K562 (cell line): ENCODE measurements at regions not wholly inside any gene's neighbourhood (a gene's known extent, or its start where the extent isn't known, plus 50 kb on each side); places are given as distances from the start of the nearest gene placed in this dataset.

Experiments
- ATAC-seq: fragments of 200-7000 bp; cut with Tn5 transposase; 3 replicates; pipeline ENCODE4 v1.9.1; 2020; ENCODE audit warnings: moderate library complexity
- BruUV-seq: library from RNA; stranded (reverse); fragments of 400-500 nt; replicated peaks from 2 replicates; lab custom pipeline; 2021; lab: Mats Ljungman, UMichigan
- CTCF ChIA-PET: fragments of 300-600 bp; formaldehyde crosslinking; extraction: SDS; loops from one replicate; lab custom pipeline; 2021; ENCODE audit warnings: low intra/inter-chr PET ratio; lab: Yijun Ruan, JAX
- POLR2A ChIA-PET: fragments of 300-600, 350-650 bp; sonication (Branson Sonifier 250); formaldehyde crosslinking; extraction: SDS; loops from one replicate; lab custom pipeline; 2021; ENCODE audit warnings: antibody characterized with exemption, inconsistent platforms; lab: Yijun Ruan, JAX
- DNase-seq, 4 experiments: peaks; one replicate each; pipeline versions ENCODE4 v3.0.0 to v3.0.0-alpha.2; 2011 to 2018; ENCODE audit warnings: low spot score in 3 of 4, mixed read lengths in 3 of 4; ENCODE audit errors: extremely low read depth in 1 of 4
- FAIRE-seq: peaks from 2 replicates; lab custom pipeline; 2011; peaks lifted over from hg19 to GRCh38; lab: Jason Lieb, UNC
- H2AFZ ChIP-seq: 2 replicates; pipeline ENCODE4 v1.6.0; 2011; ENCODE audit warnings: low read depth, low read length, control low read depth, inconsistent platforms
- H3K27ac ChIP-seq: fragments of 200-600 bp; 3 replicates; pipeline ENCODE4 v1.8.0; 2011; ENCODE audit warnings: low read depth, mild to moderate bottlenecking, control low read depth, inconsistent platforms, low read length, moderate library complexity, mixed read lengths; ENCODE audit errors: extremely low read depth
- H3K27me3 ChIP-seq, 2 experiments: fragments of 300-600 bp in 1 of 2; 2 replicates in 1 of 2; 3 replicates in 1 of 2; pipeline versions ENCODE4 v1.6.0 to v1.8.0; 2011; ENCODE audit warnings: inconsistent platforms in 2 of 2, low read length in 2 of 2, mild to moderate bottlenecking in 1 of 2, mixed read lengths in 1 of 2, moderate library complexity in 1 of 2; ENCODE audit not compliant: control insufficient read depth in 2 of 2, insufficient read depth in 2 of 2
- H3K36me3 ChIP-seq: fragments of 300-600 bp; 3 replicates; pipeline ENCODE4 v1.8.0; 2011; ENCODE audit warnings: mild to moderate bottlenecking, low read length, inconsistent platforms; ENCODE audit not compliant: control insufficient read depth, insufficient read depth
- H3K4me1 ChIP-seq, 2 experiments: fragments of 200-600 bp in 1 of 2; replicated peaks in 1 of 2; 2 replicates in 1 of 2; 3 replicates in 1 of 2; pipeline versions ENCODE4 v1.5.1 to v1.8.0; 2011; ENCODE audit warnings: inconsistent platforms in 2 of 2, low read length in 2 of 2, mild to moderate bottlenecking in 1 of 2, mixed read lengths in 1 of 2, moderate library complexity in 1 of 2; ENCODE audit not compliant: control insufficient read depth in 2 of 2, insufficient read depth in 2 of 2
- H3K4me2 ChIP-seq: 2 replicates; pipeline ENCODE4 v1.6.1; 2011; ENCODE audit warnings: low read length, control low read depth, inconsistent platforms, mixed read lengths; ENCODE audit not compliant: insufficient read depth
- H3K4me3 ChIP-seq: fragments of 200-600 bp; sonication (generic), shearing (Covaris generic); 2 replicates; pipeline ENCODE4 v1.5.1; 2016; ENCODE audit warnings: control low read depth, inconsistent platforms
- H3K79me2 ChIP-seq: fragments of 200-600 bp; 3 replicates; pipeline ENCODE4 v1.8.0; 2011; ENCODE audit warnings: low read length, inconsistent platforms; ENCODE audit not compliant: control insufficient read depth, insufficient read depth
- H3K9ac ChIP-seq, 2 experiments: 2 replicates each; pipeline versions ENCODE4 v1.6.0 to v1.6.1; 2011; ENCODE audit warnings: low read depth in 2 of 2, low read length in 2 of 2, control low read depth in 1 of 2, inconsistent platforms in 1 of 2, mild to moderate bottlenecking in 1 of 2, mixed read lengths in 1 of 2; ENCODE audit not compliant: insufficient read depth in 1 of 2
- H3K9me1 ChIP-seq: one replicate; pipeline ENCODE4 v1.6.0; 2011; ENCODE audit warnings: inconsistent platforms, mild to moderate bottlenecking, low read length, moderate library complexity; ENCODE audit not compliant: control insufficient read depth, insufficient read depth
- H3K9me3 ChIP-seq: replicated peaks from 2 replicates; pipeline ENCODE4 v1.5.1; 2011; ENCODE audit warnings: low read depth, low read length, inconsistent platforms; ENCODE audit not compliant: control insufficient read depth, insufficient read depth
- H4K20me1 ChIP-seq: replicated peaks from 2 replicates; pipeline ENCODE4 v1.6.1; 2011; ENCODE audit warnings: low read length, inconsistent platforms, mixed read lengths; ENCODE audit not compliant: control insufficient read depth, insufficient read depth
- ADNP ChIP-seq: fragments of 200-800 bp; sonication (Bioruptor generic); IDR thresholded peaks from 2 replicates; pipeline ENCODE4 v1.6.1; 2016; ENCODE audit warnings: missing genetic modification characterization, missing compliant biosample characterization
- CXXC5 ChIP-seq: fragments of 250-450 bp; sonication (Bioruptor Pico); IDR thresholded peaks from 2 replicates; pipeline ENCODE4 v1.8.0; 2022; ENCODE audit warnings: inconsistent platforms, mild to moderate bottlenecking, moderate library complexity
- DEAF1 ChIP-seq: fragments of 450-650 bp; formaldehyde crosslinking; IDR thresholded peaks from 2 replicates; pipeline ENCODE4 v1.4.0; 2020; ENCODE audit warnings: mild to moderate bottlenecking, moderate library complexity
- E2F8 ChIP-seq: fragments of 450-650 bp; IDR thresholded peaks from 2 replicates; pipeline ENCODE4 v1.7.1; 2018; ENCODE audit warnings: mild to moderate bottlenecking, low read depth; ENCODE audit not compliant: partially characterized antibody
- FIP1L1 ChIP-seq: fragments of 200-400 bp; formaldehyde crosslinking; IDR thresholded peaks from 2 replicates; pipeline ENCODE4 v1.6.1; 2018; ENCODE audit warnings: mild to moderate bottlenecking, low read depth, low read length; ENCODE audit not compliant: poor library complexity, severe bottlenecking
- GMEB1 ChIP-seq: fragments of 250-450 bp; sonication (Bioruptor Pico); IDR thresholded peaks from 2 replicates; pipeline ENCODE4 v1.4.0; 2020; ENCODE audit warnings: mild to moderate bottlenecking
- KLF16 ChIP-seq: IDR thresholded peaks from 2 replicates; pipeline ENCODE4 v1.6.1; 2016; ENCODE audit warnings: antibody characterized with exemption
- MTA3 ChIP-seq: fragments of 450-650 bp; formaldehyde crosslinking; IDR thresholded peaks from 2 replicates; pipeline ENCODE4 v1.6.1; 2017; ENCODE audit warnings: mild to moderate bottlenecking, borderline replicate concordance
- NCOA4 ChIP-seq: fragments of 450-650 bp; IDR thresholded peaks from 2 replicates; pipeline ENCODE4 v1.6.1; 2018; ENCODE audit warnings: mild to moderate bottlenecking; ENCODE audit not compliant: partially characterized antibody
- NFYB ChIP-seq: IDR thresholded peaks from 2 replicates; pipeline ENCODE4 v1.6.1; 2011; ENCODE audit warnings: mild to moderate bottlenecking, moderate library complexity; ENCODE audit not compliant: insufficient read length; ENCODE audit errors: extremely low read depth
- POLR2A ChIP-seq: fragments of 450-650 bp; conservative IDR thresholded peaks from 2 replicates; pipeline ENCODE4 v1.6.1; 2016
- POLR2AphosphoS5 ChIP-seq: IDR thresholded peaks from 2 replicates; pipeline ENCODE4 v1.6.1; 2011; ENCODE audit warnings: mild to moderate bottlenecking, low read depth, low read length, moderate library complexity; ENCODE audit not compliant: control insufficient read depth, insufficient read depth
- SMARCA5 ChIP-seq: fragments of 450-650 bp; IDR thresholded peaks from 2 replicates; pipeline ENCODE4 v1.6.1; 2016
- ZBTB8A ChIP-seq: fragments of 450-650 bp; IDR thresholded peaks from 2 replicates; pipeline ENCODE4 v1.6.1; 2018; ENCODE audit warnings: mild to moderate bottlenecking, moderate library complexity; ENCODE audit not compliant: partially characterized antibody
- ZKSCAN1 ChIP-seq: fragments of 150-350 bp; IDR thresholded peaks from 2 replicates; pipeline ENCODE4 v1.6.1; 2016; ENCODE audit warnings: low read depth, low read length
- ZNF174 ChIP-seq: fragments of 250-450 bp; sonication (Bioruptor Pico); IDR thresholded peaks from 2 replicates; pipeline ENCODE4 v1.4.0; 2020; ENCODE audit warnings: mild to moderate bottlenecking
- ZNF408 ChIP-seq: fragments of 250-450 bp; sonication (Bioruptor Pico); IDR thresholded peaks from 2 replicates; pipeline ENCODE4 v1.4.0; 2020; ENCODE audit warnings: low read depth, mild to moderate bottlenecking, moderate library complexity
- ZNF707 ChIP-seq: fragments of 250-450 bp; sonication (Bioruptor Pico); conservative IDR thresholded peaks from 2 replicates; pipeline ENCODE4 v1.8.0; 2022; ENCODE audit warnings: inconsistent platforms, mild to moderate bottlenecking, moderate library complexity
- WGBS: fragments of 100-300 bp; shearing (Covaris generic); methylation state at CpG from one replicate; pipeline ENCODE4 v1.1.6; 2016; ENCODE audit warnings: low coverage, mixed read lengths; ENCODE audit not compliant: insufficient coverage; ENCODE audit errors: missing lambda C conversion rate; 5-methylcytosine and 5-hydroxymethylcytosine counted together
- in situ Hi-C: fragments of 300-500 bp; cut with MboI; formaldehyde crosslinking; loops from 4 replicates; pipeline ENCODE4 v1.15.0; 2018; ENCODE audit warnings: inconsistent platforms, mixed read lengths
- intact Hi-C: fragments of 100-400 bp; cut with micrococcal nuclease; formaldehyde crosslinking; loops from 2 replicates; pipeline ENCODE4 v1.14.2; 2022

DNA sequence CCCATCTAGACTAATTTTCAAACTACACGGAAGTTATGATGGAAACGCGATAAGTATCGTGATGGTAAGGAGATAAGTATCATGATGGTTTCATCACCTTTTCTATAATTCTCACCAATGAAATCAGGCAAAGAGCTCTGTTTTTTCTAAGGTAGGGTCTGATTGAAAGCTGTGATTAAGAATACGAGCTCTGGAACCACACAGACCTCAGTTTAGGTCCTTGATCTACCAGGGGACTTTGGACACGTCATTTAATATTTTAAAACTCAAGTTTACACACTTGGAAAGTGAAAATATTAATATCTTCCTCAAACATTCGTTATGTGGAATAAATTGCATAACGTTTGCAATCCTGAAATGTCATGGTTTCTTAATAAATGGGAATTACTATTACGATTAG, 538.2 kb upstream of the CELF2 start:
- no peak overlapping the region for H3K4me3 ChIP-seq
- WGBS, result 1% methylated on average over 9 of the region's 9 CpGs
- H4K20me1 ChIP-seq, result no peaks in the 10 kb centered on the region
- no peaks in the 10 kb centered on the region for H3K9me1 ChIP-seq
- ATAC-seq (no peak), FAIRE-seq (no peak), DNase-seq (no peak)
- CTCF ChIA-PET, result no interaction called here
- no peaks in the 10 kb centered on the region for H3K4me1 ChIP-seq
- H3K9ac ChIP-seq, result no peak overlapping the region
- H3K36me3 ChIP-seq, result no peaks in the 10 kb centered on the region
- no peak overlapping the region for H3K27ac ChIP-seq
- H3K27me3 ChIP-seq, result no peaks in the 10 kb centered on the region
- TF ChIP-seq MTA3 (no peak), DEAF1 (CRISPR knock-in tag) (no peak), NFYB (no peak), POLR2A (no peak), E2F8 (no peak), NCOA4 (no peak), CXXC5 (no peak), FIP1L1 (no peak), SMARCA5 (no peak), GMEB1 (CRISPR knock-in tag) (no peak), ZNF174 (CRISPR knock-in tag) (no peak), ZNF707 (CRISPR knock-in tag) (no peak), ZKSCAN1 (no peak), POLR2AphosphoS5 (no peak), KLF16 (no peak), ADNP (tag) (no peak), ZBTB8A (no peak), ZNF408 (CRISPR knock-in tag) (no peak)
- TF ChIP-seq, all 486 proteins: peak for 0
- no peaks in the 10 kb centered on the region for H3K9me3 ChIP-seq
- no peaks in the 10 kb centered on the region for H3K79me2 ChIP-seq
- H3K4me2 ChIP-seq, result no peak overlapping the region
- no peak overlapping the region for H2AFZ ChIP-seq
- intact Hi-C loops (no loop called here), in situ Hi-C loops (no loop called here)
- POLR2A ChIA-PET, result no interaction called here
- no TSS peak for BruUV-seq
